Keratinocyte (primary cell): ENCODE measurements at regions not wholly inside any gene's neighbourhood (a gene's known extent, or its start where the extent isn't known, plus 50 kb on each side); places are given as distances from the start of the nearest gene placed in this dataset.

ENCODE experiments used
- DNase-seq: peaks from one replicate; pipeline ENCODE4 v3.0.0-alpha.2; 2011; ENCODE audit warnings: low read depth, missing footprints, low spot score
- FAIRE-seq: peaks from 2 replicates; lab custom pipeline; 2011; peaks lifted over from hg19 to GRCh38; lab: Jason Lieb, UNC
- H2AFZ ChIP-seq: 2 replicates; pipeline ENCODE4 v1.6.0; 2012; ENCODE audit warnings: low read length, control low read depth, inconsistent platforms; ENCODE audit not compliant: control insufficient read depth
- H3K27ac ChIP-seq: 2 replicates; pipeline ENCODE4 v1.5.1; 2011; ENCODE audit warnings: low read length; ENCODE audit not compliant: control insufficient read depth, insufficient read depth
- H3K27me3 ChIP-seq: 3 replicates; pipeline ENCODE4 v1.6.0; 2011; ENCODE audit warnings: low read length; ENCODE audit not compliant: control insufficient read depth, insufficient read depth; ENCODE audit errors: extremely low read depth
- H3K36me3 ChIP-seq, 2 experiments: 2 replicates in 1 of 2; 3 replicates in 1 of 2; pipeline ENCODE4 v1.5.1; 2011; ENCODE audit warnings: low read length in 2 of 2, mild to moderate bottlenecking in 1 of 2; ENCODE audit not compliant: control insufficient read depth in 2 of 2, insufficient read depth in 2 of 2; ENCODE audit errors: extremely low read depth in 1 of 2
- H3K4me1 ChIP-seq: 3 replicates; pipeline ENCODE4 v1.5.1; 2011; ENCODE audit warnings: low read length; ENCODE audit not compliant: control insufficient read depth, insufficient read depth; ENCODE audit errors: extremely low read depth
- H3K4me2 ChIP-seq: 3 replicates; pipeline ENCODE4 v1.6.0; 2011; ENCODE audit warnings: low read depth, low read length; ENCODE audit not compliant: control insufficient read depth, insufficient read depth; ENCODE audit errors: extremely low read depth
- H3K4me3 ChIP-seq, 3 experiments: fragments of 200-600 bp in 1 of 3; sonication (generic) in 1 of 3; 2 replicates in 2 of 3; 3 replicates in 1 of 3; pipeline ENCODE4 v1.5.1; 2011 to 2016; ENCODE audit warnings: low read length in 3 of 3, mild to moderate bottlenecking in 3 of 3, control low read depth in 2 of 3, inconsistent platforms in 1 of 3, low read depth in 1 of 3, mixed read lengths in 1 of 3, mixed run types in 1 of 3, moderate library complexity in 1 of 3; ENCODE audit not compliant: control insufficient read depth in 2 of 3, insufficient read depth in 2 of 3; ENCODE audit errors: extremely low read depth in 1 of 3
- H3K79me2 ChIP-seq: 2 replicates; pipeline ENCODE4 v1.6.0; 2012; ENCODE audit warnings: low read length; ENCODE audit not compliant: control insufficient read depth, insufficient read depth
- H3K9ac ChIP-seq: 3 replicates; pipeline ENCODE4 v1.6.0; 2011; ENCODE audit warnings: low read length; ENCODE audit not compliant: control insufficient read depth, insufficient read depth; ENCODE audit errors: extremely low read depth
- H3K9me1 ChIP-seq: 3 replicates; pipeline ENCODE4 v1.6.0; 2011; ENCODE audit warnings: low read length; ENCODE audit not compliant: control insufficient read depth, insufficient read depth; ENCODE audit errors: extremely low read depth
- H3K9me3 ChIP-seq: 2 replicates; pipeline ENCODE4 v1.5.1; 2012; ENCODE audit warnings: low read depth, low read length; ENCODE audit not compliant: control insufficient read depth
- H4K20me1 ChIP-seq: 3 replicates; pipeline ENCODE4 v1.6.0; 2011; ENCODE audit warnings: low read length; ENCODE audit not compliant: control insufficient read depth, insufficient read depth; ENCODE audit errors: extremely low read depth
- CTCF ChIP-seq, 3 experiments: IDR thresholded peaks in 1 of 3; conservative IDR thresholded peaks in 1 of 3; optimal IDR thresholded peaks in 1 of 3; 2 replicates in 2 of 3; 3 replicates in 1 of 3; pipeline versions ENCODE3 to v1.5.1; 2011; ENCODE audit warnings: low read length in 3 of 3, mild to moderate bottlenecking in 3 of 3, moderate library complexity in 2 of 3, control low read depth in 1 of 3, inconsistent platforms in 1 of 3; ENCODE audit not compliant: insufficient read depth in 2 of 3; ENCODE audit errors: extremely low read depth in 1 of 3
- EZH2 ChIP-seq: IDR thresholded peaks from one replicate; pipeline ENCODE4 v1.6.1; 2012; ENCODE audit warnings: inconsistent platforms, mild to moderate bottlenecking, low read length, moderate library complexity
- dilution Hi-C: fragments of 300-500 bp; cut with MboI; formaldehyde crosslinking; loops from one replicate; pipeline ENCODE4 v1.7.0; 2020; ENCODE audit warnings: low sequenced_read_pairs; ENCODE audit not compliant: extremely low pct_ligation_motif_present

- Histone ChIP-seq H3K36me3 (no peaks in the 10 kb centered on the region), H4K20me1 (no peaks in the 10 kb centered on the region), H3K9me1 (no peaks in the 10 kb centered on the region), H3K4me3 (no peak overlapping the region), H3K4me1 (no peaks in the 10 kb centered on the region), H3K9me3 (no peaks in the 10 kb centered on the region), H3K27ac (no peak overlapping the region), H2AFZ (no peak overlapping the region), H3K79me2 (no peaks in the 10 kb centered on the region), H3K9ac (no peak overlapping the region), H3K4me2 (no peak overlapping the region), H3K27me3 (peaks cover 9% of the 10 kb centered on the region)
- FAIRE-seq = no peak
- DNase-seq = no peak
- TF ChIP-seq EZH2 = no peak
- TF ChIP-seq CTCF (optimal IDR thresholded peaks at IDR 0.05 in 1 of 3, IDR thresholded peaks at IDR 0.05 in 1 of 3, conservative IDR thresholded peaks at IDR 0.05 in 1 of 3; ENCODE audit: extremely low read depth in 1 of 3, insufficient read depth in 2 of 3, low read length in 3 of 3) = no peak
- dilution Hi-C loops = no loop called here
These were observed 83.0 kb downstream of the YTHDF1 start for GRCh38 chr20:63132715-63133471.

- H3K9me3 ChIP-seq = no peaks in the 10 kb centered on the region
- H3K79me2 ChIP-seq = no peaks in the 10 kb centered on the region
- H3K4me1 ChIP-seq = no peaks in the 10 kb centered on the region
- H3K9ac ChIP-seq = no peak overlapping the region
- H3K9me1 ChIP-seq = no peaks in the 10 kb centered on the region
- no peaks in the 10 kb centered on the region for H3K36me3 ChIP-seq
- no peak overlapping the region for H3K4me2 ChIP-seq
- no peaks in the 10 kb centered on the region for H4K20me1 ChIP-seq
- H3K4me3 ChIP-seq = no peak overlapping the region
- DNase-seq (no peak), FAIRE-seq (no peak)
- H3K27ac ChIP-seq = no peak overlapping the region
- H3K27me3 ChIP-seq = peaks cover 9% of the 10 kb centered on the region
- TF ChIP-seq EZH2 (no peak), CTCF (optimal IDR thresholded peaks at IDR 0.05 in 1 of 3, IDR thresholded peaks at IDR 0.05 in 1 of 3, conservative IDR thresholded peaks at IDR 0.05 in 1 of 3; ENCODE audit: extremely low read depth in 1 of 3, insufficient read depth in 2 of 3, low read length in 3 of 3) (no peak)
- dilution Hi-C loops = no loop called here
- H2AFZ ChIP-seq = no peak overlapping the region
These were observed 83.7 kb downstream of the YTHDF1 start for GRCh38 chr20:63132131-63132714.
